NOMO-1 (cell line): ENCODE measurements at regions not wholly inside any gene's neighbourhood (a gene's known extent, or its start where the extent isn't known, plus 50 kb on each side); places are given as distances from the start of the nearest gene placed in this dataset.

Experiments
- DNase-seq, 2 experiments: peaks; one replicate each; lab custom pipeline; 2025; ENCODE audit not compliant: unreplicated experiment in 2 of 2; lab: John Stamatoyannopoulos, UW

- DNase-seq: no peak
Observed at GRCh38 chr18:28972333-28972907, 795.5 kb upstream of the CDH2 start.

DNA sequence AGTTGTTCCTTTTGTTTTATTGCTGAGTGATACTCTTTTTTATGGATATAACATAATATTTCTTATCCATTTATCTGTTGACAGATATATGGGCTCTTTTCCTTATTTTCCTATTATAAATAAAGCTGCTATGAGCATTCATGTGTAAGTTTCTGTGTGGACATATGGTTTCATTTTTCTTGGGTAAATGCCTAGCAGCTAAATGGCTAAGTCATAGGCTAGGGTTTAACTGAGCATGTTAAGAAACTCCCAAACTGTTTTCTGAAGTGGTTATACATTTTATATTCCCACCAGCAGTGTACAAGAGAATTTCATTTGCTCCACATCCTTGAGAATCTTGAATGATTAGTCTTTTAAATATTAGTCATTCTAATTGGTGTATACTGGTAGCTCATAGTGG lies 786.6 kb upstream of the CDH2 start:
- no peak for DNase-seq

- DNase-seq: peak; percentile 6 to 35
Observed at GRCh38 chr18:28961669-28962228, 784.8 kb upstream of the CDH2 start.

DNA sequence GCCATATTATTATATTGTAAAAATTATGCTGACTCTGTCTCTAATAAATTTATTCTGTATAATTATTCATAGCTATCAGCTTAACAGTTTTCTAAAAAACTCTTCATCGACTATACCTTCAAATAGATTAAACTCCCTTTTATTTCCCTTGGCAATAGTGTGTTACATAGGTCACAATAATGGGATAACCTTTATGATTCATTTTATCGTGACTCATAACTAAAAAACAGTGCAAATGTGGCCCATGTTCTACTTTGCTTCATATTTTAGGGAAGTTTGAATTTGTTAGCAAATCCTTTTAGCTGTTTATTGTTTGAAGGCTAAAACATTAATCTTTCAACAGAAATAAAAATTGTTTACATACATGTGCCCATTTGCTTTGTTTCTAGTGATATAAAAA lies 783.2 kb upstream of the CDH2 start:
- no peak for DNase-seq

- no peak for DNase-seq
Observed at GRCh38 chr18:28952339-28952738, 775.4 kb upstream of the CDH2 start.

DNA sequence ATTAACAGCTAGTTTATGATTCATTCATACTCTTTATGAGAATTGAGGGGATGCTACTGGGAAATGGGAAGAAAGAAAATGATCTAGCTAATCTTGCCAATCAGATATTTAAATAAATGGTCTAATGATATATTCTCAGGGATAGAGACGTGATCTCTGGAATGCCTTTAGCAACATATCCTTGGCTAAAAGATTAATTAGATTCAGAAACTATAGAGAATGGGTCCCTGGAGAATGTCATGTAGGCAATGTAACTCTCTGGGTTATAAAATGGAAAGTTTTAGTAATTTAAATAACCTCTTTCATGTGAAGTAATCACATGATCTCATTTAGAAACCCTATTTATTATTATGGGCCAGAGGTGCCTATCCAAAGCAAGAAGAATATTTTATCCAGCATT lies 771.0 kb upstream of the CDH2 start:
- DNase-seq: no peak

- DNase-seq: no peak
Observed at GRCh38 chr18:28946471-28946870, 769.5 kb upstream of the CDH2 start.

DNA sequence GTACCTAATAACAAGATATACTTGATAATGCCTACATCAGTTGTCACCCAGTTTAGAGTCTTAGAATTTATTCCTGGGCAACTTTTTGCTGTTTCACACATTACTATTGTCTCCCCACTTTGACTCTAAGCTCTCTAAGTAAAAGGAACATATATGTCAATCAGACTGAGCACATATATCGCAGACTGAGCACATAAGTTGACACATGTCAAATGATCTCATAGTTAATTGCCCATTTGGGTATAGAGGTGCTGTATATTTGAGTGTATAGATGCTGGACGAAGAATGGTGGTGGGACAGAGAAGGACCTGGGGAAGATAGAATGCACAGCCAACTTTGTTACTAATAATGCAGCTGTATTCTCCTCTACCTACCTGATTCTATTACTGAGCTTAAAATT lies 746.0 kb upstream of the CDH2 start:
- no peak for DNase-seq

- no peak for DNase-seq
Observed at GRCh38 chr18:28916456-28916855, 739.5 kb upstream of the CDH2 start.

DNA sequence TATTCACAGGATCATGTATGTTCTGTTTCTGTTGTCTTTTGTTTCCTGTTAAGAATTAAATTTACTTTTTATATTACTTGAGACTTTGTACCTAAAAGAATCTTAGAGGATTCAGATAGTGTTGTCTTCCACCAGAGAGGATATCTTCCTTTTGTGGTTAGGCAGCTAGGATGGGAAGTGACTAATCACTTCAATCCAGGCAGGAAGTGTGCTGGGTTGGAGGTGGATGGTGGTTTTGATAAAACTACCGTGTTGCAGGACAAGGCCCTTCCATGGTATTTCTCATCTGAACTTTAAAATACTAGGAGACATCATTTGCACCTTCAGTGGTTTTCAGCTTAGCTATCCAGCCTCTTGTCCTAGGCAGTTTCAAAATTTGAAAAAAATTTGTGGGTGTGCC lies 728.6 kb upstream of the CDH2 start:
- no peak for DNase-seq

GRCh38 chr18:28904789-28905364 lies 727.9 kb upstream of the CDH2 start:
- DNase-seq: no peak

- DNase-seq: no peak
Observed at GRCh38 chr18:28903306-28903705, 726.4 kb upstream of the CDH2 start.

- DNase-seq: no peak
Observed at GRCh38 chr18:28890791-28891190, 713.9 kb upstream of the CDH2 start.

- DNase-seq: no peak
Observed at GRCh38 chr18:28884304-28884703, 707.4 kb upstream of the CDH2 start.

DNA sequence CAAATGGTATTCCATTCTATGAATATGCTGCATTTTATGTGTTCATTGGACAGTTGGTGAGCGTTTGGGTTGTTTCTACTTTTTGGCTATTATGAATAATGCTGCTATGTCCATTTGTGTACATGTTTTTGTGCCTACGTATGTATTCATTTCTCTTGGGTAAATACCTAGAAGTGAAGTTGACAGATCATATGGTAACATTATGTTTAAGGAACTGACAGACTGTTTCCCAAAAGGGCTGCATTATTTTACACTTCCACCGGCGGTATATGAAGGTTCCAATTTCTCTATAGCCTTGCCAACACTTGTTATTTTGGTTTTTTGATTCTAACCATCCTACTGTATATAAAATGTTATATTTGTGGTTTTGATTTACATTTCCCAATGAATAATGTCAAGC lies 703.9 kb upstream of the CDH2 start:
- DNase-seq: no peak

DNA sequence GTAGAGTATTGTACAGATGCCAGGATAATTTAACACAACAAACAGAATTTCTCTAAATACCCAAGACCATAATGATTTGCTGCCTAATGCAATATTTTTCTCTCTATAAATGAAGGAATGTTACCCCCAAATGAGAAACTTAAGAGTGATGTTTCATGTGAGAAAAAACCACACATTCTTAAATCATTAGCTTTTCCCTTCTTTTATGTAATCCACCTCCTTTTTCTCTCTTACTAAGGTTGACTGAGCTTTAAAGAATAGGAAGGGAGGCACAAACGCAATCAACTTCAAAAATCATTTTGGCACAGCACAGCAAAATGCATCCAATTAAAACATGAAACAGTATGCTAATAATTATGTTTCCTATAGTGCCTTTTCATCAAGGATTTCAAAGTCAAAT lies 698.1 kb upstream of the CDH2 start:
- no peak for DNase-seq

GRCh38 chr18:28863396-28863795 lies 686.5 kb upstream of the CDH2 start:
- no peak for DNase-seq

GRCh38 chr18:28858248-28858647 lies 681.3 kb upstream of the CDH2 start:
- no peak for DNase-seq

GRCh38 chr18:28855989-28856388 lies 679.1 kb upstream of the CDH2 start:
- no peak for DNase-seq

- no peak for DNase-seq
Observed at GRCh38 chr18:28855524-28855923, 678.6 kb upstream of the CDH2 start.

DNA sequence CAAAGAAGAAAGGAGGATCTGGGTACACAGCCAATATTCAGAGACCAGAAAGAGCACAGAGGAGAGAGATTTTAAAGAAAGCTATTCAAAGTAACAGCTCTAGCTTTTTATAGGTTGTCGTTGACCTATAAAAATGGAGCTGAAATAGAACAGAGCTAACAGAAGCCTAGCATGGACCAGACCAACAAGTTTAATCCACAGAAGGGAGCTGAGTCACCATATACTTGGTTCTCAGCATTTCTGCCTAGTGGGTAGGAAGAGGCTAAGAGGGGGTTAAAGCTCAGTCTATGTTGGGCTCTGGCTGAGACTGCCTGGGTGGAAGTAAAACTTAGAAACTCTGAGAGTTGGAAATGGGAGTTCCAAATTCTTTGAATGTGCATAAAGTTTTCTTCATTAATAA lies 678.0 kb upstream of the CDH2 start:
- no peak for DNase-seq

DNA sequence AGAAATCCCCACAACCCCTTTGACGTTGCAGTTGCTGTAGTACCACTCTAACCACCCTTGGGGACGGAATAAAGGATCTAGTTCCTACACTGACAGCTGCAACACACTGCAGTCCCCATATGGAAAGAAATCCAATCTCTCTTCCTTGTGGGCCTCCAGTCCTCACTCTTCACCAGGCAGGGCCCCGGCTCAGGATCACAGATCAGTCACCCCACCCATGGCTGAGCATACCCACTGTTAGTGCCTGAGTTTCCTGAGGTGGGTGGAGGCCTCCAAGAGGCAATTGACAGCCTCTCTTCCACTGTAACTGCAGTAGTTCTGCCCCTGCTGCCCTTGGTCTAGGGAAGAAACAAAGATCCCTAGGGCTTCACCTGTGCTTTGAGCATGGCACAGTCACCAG lies 670.0 kb upstream of the CDH2 start:
- no peak for DNase-seq

DNA sequence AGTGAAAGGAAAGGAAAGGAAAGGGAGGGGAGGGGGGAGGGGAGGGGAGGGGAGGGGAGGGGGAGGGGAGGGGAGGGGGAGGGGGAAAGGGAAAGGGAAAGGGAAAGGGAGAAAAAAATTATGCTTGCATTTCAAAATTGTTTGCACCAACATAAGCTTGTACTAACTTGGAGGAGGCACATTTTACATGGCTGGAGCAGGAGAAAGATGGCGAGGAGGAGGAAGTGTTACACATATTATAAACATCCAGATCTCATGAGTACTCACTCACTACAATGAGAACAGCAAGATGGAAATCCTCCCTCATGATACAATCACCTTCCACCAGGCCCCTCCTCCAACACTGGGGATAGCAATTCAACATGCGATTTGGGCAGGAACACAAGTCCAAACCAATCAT lies 660.2 kb upstream of the CDH2 start:
- no peak for DNase-seq
